Breast epithelium (tissue), 4 donors: ENCODE measurements at regions not wholly inside any gene's neighbourhood (a gene's known extent, or its start where the extent isn't known, plus 50 kb on each side); places are given as distances from the start of the nearest gene placed in this dataset.

ENCODE experiments used
- DNase-seq, 2 donors: peaks; one replicate each; pipeline ENCODE4 v3.0.0-alpha.2; 2019; ENCODE audit warnings: low spot score in 2 of 2
- H3K27ac ChIP-seq, 2 donors: fragments of 200-600 bp; sonication (generic) in 1 of 2; one replicate each; pipeline ENCODE4 v1.5.1; 2016 to 2019; ENCODE audit warnings: mild to moderate bottlenecking in 1 of 2
- H3K27me3 ChIP-seq, 2 donors: fragments of 200-600 bp; sonication (generic) in 1 of 2; one replicate each; pipeline versions ENCODE4 v1.5.1 to v1.6.0; 2017 to 2019; ENCODE audit warnings: control low read depth in 1 of 2, mild to moderate bottlenecking in 1 of 2
- H3K36me3 ChIP-seq: fragments of 200-600 bp; one replicate; pipeline ENCODE4 v1.5.1; 2019
- H3K4me1 ChIP-seq, 2 donors: fragments of 200-600 bp; sonication (generic); one replicate each; pipeline ENCODE4 v1.5.1; 2016 to 2019; ENCODE audit warnings: control low read depth in 1 of 2
- H3K4me3 ChIP-seq, 3 donors: fragments of 200-600 bp; sonication (generic); 1 replicate in 2 of 3; 2 replicates in 1 of 3; pipeline ENCODE4 v1.5.1; 2016 to 2019; ENCODE audit warnings: mild to moderate bottlenecking in 3 of 3, moderate library complexity in 2 of 3
- H3K9me3 ChIP-seq, 2 donors: fragments of 200-600 bp; sonication (generic) in 1 of 2; one replicate each; pipeline ENCODE4 v1.5.1; 2016 to 2019; ENCODE audit warnings: control low read depth in 1 of 2
- CTCF ChIP-seq, 3 donors: fragments of 450-650 bp; IDR thresholded peaks; one replicate each; pipeline ENCODE4 v1.5.1; 2016 to 2017; ENCODE audit warnings: antibody characterized with exemption in 3 of 3, mild to moderate bottlenecking in 3 of 3, moderate library complexity in 3 of 3
- POLR2A ChIP-seq: fragments of 450-650 bp; IDR thresholded peaks from one replicate; pipeline ENCODE4 v1.6.1; 2016; ENCODE audit warnings: antibody characterized with exemption, mild to moderate bottlenecking, moderate library complexity
- POLR2AphosphoS5 ChIP-seq, 3 donors: sonication (generic); formaldehyde crosslinking; IDR thresholded peaks; one replicate each; pipeline ENCODE4 v1.6.1; 2017; ENCODE audit warnings: antibody characterized with exemption in 3 of 3
- intact Hi-C: fragments of 100-400 bp; cut with DNase I; formaldehyde crosslinking; loops from one replicate; pipeline ENCODE4 v1.15.1; 2023; ENCODE audit warnings: low total_unique reads

DNA sequence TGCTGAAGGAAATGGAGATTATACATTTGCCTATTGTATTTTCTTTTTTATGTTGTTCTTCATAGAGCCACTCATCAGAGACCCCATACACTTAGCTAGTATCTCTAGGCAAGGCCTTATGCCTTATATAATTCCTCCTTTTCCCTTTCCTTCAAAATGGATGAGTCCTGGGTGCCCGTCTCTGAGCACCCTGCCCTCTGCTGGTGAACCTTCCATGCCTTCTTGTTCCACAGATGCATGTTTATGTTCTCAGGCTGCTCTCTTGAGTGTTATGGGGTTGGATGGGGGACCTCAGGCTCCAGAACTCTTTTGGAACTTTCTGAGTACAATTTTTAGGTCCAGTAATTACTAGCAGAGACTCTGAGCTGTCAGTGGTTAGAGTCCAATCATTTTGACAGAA lies 368.6 kb upstream of the SPRED2 start:
- TF ChIP-seq POLR2AphosphoS5 (IDR thresholded peaks at IDR 0.05) = no peak
- TF ChIP-seq POLR2A = no peak
- TF ChIP-seq CTCF (IDR thresholded peaks at IDR 0.05) = no peak
- intact Hi-C loops = no loop called here
- H3K27me3 ChIP-seq = no peaks in the 10 kb centered on the region
- no peaks in the 10 kb centered on the region for H3K9me3 ChIP-seq
- no peak for DNase-seq
- no peaks in the 10 kb centered on the region for H3K36me3 ChIP-seq
- H3K4me1 ChIP-seq = no peaks in the 10 kb centered on the region
- H3K27ac ChIP-seq = no peak overlapping the region
- H3K4me3 ChIP-seq = no peak overlapping the region

- Histone ChIP-seq H3K4me3 (no peak overlapping the region), H3K4me1 (no peaks in the 10 kb centered on the region), H3K27me3 (no peaks in the 10 kb centered on the region), H3K9me3 (no peaks in the 10 kb centered on the region), H3K27ac (no peak overlapping the region), H3K36me3 (no peaks in the 10 kb centered on the region)
- DNase-seq = no peak
- intact Hi-C loops = no loop called here
- TF ChIP-seq POLR2A (no peak), POLR2AphosphoS5 (IDR thresholded peaks at IDR 0.05) (no peak), CTCF (IDR thresholded peaks at IDR 0.05) (no peak)
Measured at GRCh38 chr2:65799141-65799854, 366.9 kb upstream of the SPRED2 start.

DNA sequence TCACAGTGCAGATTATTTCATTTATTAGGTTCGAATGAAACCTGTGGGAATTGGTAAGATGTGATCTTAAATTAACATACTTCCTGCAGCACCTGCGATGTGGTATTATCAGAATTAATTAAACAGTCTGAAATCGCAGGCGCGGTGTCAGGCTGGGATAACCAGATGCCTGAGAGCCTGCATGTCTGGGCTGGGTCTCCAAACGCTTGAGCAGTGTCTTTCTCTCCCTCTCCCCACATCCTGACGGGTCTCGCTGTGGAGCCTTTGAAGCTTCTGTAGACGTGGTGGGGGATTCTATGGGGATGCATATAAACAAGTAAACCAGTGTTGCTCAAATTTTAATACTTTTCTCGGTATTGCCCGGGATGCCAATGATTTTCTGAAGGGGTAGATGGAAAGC lies 366.2 kb upstream of the SPRED2 start:
- Histone ChIP-seq H3K4me1 (no peaks in the 10 kb centered on the region), H3K4me3 (no peak overlapping the region), H3K36me3 (no peaks in the 10 kb centered on the region), H3K27ac (no peak overlapping the region), H3K27me3 (no peaks in the 10 kb centered on the region), H3K9me3 (no peaks in the 10 kb centered on the region)
- DNase-seq = no peak
- intact Hi-C loops = no loop called here
- TF ChIP-seq CTCF (IDR thresholded peaks at IDR 0.05) = no peak
- TF ChIP-seq POLR2A = no peak
- TF ChIP-seq POLR2AphosphoS5 (IDR thresholded peaks at IDR 0.05) = no peak

DNA sequence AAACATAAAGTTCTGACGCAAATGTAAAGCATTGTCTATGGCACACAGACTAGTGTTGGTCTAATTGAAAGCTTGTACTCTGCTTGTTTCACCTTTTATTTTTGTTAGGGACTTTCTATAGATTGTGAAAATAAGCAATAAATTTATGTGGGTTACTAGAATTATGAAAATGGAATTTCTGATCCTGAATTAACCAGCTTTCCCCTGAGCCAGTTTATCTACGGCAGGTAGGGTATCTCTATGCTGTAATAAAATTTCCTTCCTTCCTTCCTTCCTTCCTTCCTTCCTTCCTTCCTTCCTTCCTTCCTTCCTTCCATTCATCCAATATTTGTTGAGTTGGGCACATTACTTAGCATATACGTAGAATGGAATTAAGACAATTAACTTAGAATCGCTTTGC lies 362.6 kb upstream of the SPRED2 start:
- H3K9me3 ChIP-seq = no peaks in the 10 kb centered on the region
- no peaks in the 10 kb centered on the region for H3K4me1 ChIP-seq
- H3K27me3 ChIP-seq = no peaks in the 10 kb centered on the region
- no peak for TF ChIP-seq CTCF (IDR thresholded peaks at IDR 0.05)
- no peak for TF ChIP-seq POLR2A
- no peak for TF ChIP-seq POLR2AphosphoS5 (IDR thresholded peaks at IDR 0.05)
- H3K36me3 ChIP-seq = no peaks in the 10 kb centered on the region
- intact Hi-C loops = no loop called here
- DNase-seq = no peak
- no peak overlapping the region for H3K27ac ChIP-seq
- no peak overlapping the region for H3K4me3 ChIP-seq

- H3K4me3 ChIP-seq = no peak overlapping the region
- no peaks in the 10 kb centered on the region for H3K4me1 ChIP-seq
- TF ChIP-seq CTCF (IDR thresholded peaks at IDR 0.05) (no peak), POLR2AphosphoS5 (IDR thresholded peaks at IDR 0.05) (no peak), POLR2A (no peak)
- H3K9me3 ChIP-seq = no peaks in the 10 kb centered on the region
- intact Hi-C loops = no loop called here
- no peaks in the 10 kb centered on the region for H3K27me3 ChIP-seq
- DNase-seq = no peak
- H3K36me3 ChIP-seq = no peaks in the 10 kb centered on the region
- H3K27ac ChIP-seq = no peak overlapping the region
Measured at GRCh38 chr2:65791404-65791975, 359.1 kb upstream of the SPRED2 start.
